ENCODE measurements at regions not wholly inside any gene's neighbourhood (a gene's known extent, or its start where the extent isn't known, plus 50 kb on each side); places are given as distances from the start of the nearest gene placed in this dataset.
"Not testable (repeated sequence)": the region's sequence is repeated elsewhere in the genome, so short reads cannot be mapped to it uniquely, and the experiment has no call there.

DNA sequence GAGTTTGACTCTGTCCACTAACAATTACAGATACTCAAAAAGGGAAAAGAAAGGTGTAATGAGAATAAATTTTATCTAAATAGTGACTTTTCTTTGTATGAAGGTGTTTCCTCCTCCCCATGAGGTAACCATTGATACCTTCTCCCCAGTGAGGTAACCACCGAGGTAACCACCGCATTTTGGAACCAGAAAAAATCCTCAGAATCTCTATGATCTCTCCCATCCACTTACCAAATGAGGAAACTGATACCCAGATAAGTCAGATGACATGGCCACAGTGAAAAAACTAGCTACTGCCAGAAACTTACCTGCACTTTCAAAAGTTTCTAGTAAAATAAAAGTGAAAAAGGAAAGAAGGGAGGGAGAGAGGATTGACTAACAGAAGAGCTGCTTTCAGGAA, 124.0 kb upstream of the FNDC3A start:
- DNase-seq: no peak

DNA sequence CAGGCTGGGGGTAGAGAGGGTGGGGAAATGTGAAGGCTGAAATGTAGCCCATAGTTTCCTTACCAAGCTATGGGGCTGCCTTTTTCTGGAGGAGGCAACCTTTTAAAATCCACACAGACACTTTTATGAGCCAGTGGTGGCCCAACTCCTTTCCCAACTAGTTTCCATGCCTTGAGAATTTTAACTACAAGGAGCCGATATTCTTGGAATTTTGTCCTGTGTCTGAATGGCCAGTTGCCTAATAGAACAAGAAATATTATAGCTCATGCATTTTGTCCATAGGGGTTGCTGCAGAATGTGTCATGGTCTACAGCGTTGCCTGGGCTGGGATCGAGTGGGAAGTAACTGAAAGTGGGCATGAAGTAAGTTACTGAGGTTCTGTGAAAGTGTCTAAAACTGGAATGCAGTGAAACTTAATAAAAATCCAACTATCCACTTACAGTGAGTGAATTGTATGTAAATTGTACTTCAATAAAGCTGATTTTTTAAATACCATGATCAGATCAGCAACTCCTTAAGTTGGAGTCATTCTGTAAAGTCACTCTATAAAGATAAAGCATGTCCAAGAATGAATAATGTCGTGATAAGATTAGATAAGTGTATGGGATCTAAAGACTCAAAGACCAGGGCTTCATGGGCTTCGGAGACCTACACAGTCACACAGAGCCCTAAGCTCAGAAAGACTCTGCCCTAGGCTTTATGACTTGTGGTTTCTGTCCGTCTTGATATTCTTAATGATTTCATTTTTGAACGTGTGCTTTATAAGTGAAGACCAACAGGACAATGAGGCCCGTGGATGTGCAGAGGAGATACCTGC, 122.6 kb upstream of the FNDC3A start:
- no peak for DNase-seq

GRCh38 chr13:48853728-48854102, 122.0 kb upstream of the FNDC3A start:
- no peak for DNase-seq

- DNase-seq: no peak
Observed at GRCh38 chr13:48857576-48857975, 118.1 kb upstream of the FNDC3A start.

- DNase-seq: no peak
Observed at GRCh38 chr13:48858122-48858902, 117.4 kb upstream of the FNDC3A start.

DNA sequence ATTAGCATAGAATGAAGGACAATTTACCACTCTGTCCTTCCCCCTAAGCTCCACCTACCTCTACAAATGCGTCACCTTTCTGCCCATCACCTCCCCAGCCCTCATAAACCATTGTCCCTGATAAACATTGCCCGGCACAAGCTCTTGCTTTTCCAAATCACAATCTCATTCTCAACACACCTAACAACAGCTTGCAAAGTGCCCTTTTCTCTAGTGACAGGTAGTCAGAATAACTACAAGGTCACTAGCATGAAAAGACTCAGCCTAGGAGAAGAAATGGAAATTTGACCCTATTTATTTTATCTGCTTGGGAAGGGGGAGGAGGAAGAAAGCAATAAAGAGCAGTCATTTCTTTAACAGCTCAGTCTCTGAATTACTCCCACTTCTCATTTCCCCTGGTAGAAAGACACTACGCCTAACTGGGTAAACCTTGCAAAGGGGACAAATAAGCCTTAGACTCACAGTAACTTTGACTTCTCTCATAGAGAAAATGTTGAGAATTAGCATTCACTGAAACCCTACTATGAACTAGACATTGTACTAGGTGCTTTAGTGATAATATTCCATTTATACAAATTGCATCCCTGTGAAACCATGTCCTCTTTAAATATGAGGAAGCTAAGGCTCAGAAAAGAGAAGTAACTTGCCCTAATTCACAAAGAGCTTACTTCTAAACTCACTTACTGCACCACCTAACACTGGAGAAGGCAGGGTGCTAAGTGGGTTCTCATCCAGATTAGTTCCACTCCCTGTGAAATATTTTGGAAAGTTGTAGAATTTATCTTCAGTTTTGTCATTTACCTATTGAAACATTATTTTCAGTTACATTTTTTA, 116.2 kb upstream of the FNDC3A start:
- no peak for DNase-seq

GRCh38 chr13:48860364-48860763, 115.3 kb upstream of the FNDC3A start:
- no peak for DNase-seq

DNA sequence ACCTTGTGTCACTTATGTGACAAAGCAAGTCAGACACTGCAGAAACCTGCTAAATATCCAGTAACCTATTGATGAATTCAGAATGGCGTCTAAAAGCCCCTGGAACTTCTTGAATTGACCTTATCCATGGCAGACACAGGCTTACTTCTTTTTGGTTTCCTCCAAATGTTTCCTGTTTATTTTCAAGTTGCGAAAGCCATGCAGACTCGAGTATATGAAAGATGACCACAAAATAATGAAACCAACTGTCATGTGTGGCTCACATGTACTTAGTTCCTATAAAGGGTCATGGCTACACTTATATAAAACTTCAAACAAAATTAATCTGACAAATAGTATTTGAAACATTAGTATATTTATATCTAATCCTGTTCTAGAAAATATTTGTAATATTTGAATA, 113.1 kb upstream of the FNDC3A start:
- DNase-seq: no peak

DNA sequence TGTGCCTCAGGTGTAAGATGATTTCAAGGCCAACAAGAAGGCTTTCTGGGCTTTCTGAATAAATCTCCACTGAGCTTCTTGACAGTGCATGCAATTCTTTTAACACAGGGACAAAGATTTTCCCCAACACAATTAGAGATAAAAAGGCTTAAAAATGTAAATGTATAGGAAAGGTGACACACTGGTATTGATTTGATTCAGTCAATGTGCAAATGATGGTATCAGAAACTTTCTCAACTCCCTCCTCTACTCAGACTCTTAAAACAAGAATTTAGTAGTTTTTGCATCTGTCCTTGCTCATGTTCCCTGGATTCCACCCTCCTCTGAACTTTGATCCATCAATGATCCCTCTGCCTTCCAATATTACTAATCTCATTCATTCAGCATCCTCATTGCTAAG, 111.6 kb upstream of the FNDC3A start:
- no peak for DNase-seq

- no peak for DNase-seq
Observed at GRCh38 chr13:48866249-48866648, 109.5 kb upstream of the FNDC3A start.

GRCh38 chr13:48873081-48873480, 102.6 kb upstream of the FNDC3A start:
- no peak for DNase-seq

- no peak for DNase-seq
Observed at GRCh38 chr13:48873587-48873986, 102.1 kb upstream of the FNDC3A start.

DNA sequence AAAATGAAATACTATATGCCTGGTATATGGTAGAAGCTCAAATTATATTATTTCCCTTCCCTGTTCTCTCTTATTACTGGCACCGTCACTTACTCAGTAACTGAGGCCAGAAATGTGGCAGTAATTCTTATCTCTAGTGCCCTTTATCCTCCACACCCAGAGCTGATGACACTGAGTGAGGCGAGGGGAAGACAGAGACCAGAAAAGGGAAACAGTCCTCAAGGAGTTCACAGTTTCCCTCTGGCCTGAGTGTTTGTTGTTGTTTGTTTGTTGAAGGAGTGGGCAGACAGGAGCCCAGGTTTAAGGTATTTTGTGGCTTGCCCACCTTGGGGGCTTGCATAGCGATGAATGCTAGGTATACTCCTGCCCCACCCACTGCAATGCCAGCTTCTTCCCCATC, 101.5 kb upstream of the FNDC3A start:
- DNase-seq: no peak

DNA sequence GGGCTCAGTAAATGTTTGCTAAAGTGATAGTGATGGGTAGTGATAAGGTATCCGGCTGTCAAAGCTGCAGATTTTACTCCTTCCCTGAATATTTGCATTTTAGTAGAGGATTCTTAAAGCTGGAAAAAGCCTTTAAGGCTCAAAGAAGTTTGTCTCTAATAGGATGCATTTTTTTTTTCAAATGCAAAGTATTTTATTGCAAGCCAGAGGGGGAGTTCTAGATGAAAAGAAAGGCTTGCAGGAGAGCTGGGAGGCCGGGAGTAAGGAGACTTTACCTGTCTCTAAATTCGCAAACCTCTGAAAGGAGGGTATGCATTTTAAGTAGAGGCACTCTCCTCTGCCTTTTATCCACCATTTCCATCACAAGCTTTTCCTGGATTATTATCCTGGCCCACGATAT, 100.7 kb upstream of the FNDC3A start:
- no peak for DNase-seq

DNA sequence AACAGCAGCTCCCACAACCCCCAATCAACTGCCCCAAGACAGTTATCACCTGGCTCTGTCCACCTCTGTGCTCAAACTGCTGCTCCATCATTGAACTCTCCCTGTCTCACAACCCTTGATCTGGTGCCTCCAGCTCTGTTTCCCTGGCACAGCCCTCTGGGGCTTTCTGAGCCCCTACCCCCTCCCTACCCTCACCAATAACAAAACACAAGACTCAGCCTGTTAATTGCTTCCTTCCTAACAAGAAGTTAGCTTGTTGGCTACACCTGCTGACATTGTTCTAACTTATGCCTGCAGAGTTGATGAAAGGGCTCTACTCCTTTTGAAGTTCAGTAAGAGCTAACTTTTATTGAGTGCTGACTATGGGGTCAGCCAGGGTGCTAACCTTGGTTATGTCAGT, 99.4 kb upstream of the FNDC3A start:
- DNase-seq: no peak

DNA sequence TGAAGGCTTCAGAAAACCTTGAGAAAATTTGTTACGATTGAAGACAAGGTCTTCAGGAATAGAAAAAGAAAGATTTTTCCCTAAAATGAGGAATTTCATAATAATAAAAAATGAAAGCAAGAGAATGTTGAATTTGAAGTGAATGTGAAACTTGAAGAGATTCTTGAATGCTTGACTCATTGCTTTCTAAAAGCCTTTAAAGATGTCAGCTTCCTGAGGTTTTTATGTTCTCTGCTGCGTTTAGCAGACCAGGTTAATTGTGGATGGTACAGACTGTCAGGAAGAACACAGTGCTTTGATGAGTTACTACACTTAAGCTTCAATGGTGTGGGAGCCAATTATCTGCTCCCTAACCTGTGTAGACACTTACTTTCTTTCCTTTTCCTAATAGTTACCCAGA, 96.3 kb upstream of the FNDC3A start:
- no peak for DNase-seq

GRCh38 chr13:48879854-48880253, 95.9 kb upstream of the FNDC3A start:
- DNase-seq: no peak

DNA sequence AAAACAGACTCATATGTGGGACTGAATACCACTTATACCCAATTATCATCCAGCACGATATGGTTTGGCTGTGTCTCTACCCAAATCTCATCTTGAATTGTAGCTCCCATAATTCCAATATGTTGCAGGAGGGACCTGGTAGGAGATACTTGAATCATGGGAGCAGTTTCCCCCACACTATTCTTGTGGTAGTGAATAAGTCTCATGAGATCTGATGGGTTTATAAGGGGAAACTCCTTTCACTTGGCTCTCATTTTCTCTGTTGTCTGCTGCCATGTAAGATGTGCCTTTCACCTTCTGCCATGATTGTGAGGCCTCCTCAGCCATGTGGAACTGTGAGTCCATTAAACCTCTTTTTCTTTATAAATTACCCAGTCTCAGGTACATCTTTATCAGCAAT, 91.9 kb upstream of the FNDC3A start:
- not testable (repeated sequence) for DNase-seq

GRCh38 chr13:48885027-48885395, 90.7 kb upstream of the FNDC3A start:
- no peak for DNase-seq

- DNase-seq: no peak
Observed at GRCh38 chr13:48888613-48889012, 87.1 kb upstream of the FNDC3A start.

GRCh38 chr13:48890391-48890790, 85.3 kb upstream of the FNDC3A start:
- no peak for DNase-seq

- no peak for DNase-seq
Observed at GRCh38 chr13:48891586-48891985, 84.1 kb upstream of the FNDC3A start.

GRCh38 chr13:48892053-48892687, 83.5 kb upstream of the FNDC3A start:
- no peak for DNase-seq
